RWPE1 (cell line): ENCODE measurements at regions not wholly inside any gene's neighbourhood (a gene's known extent, or its start where the extent isn't known, plus 50 kb on each side); places are given as distances from the start of the nearest gene placed in this dataset.

ENCODE experiments used
- CTCF ChIA-PET: fragments of 350-600 bp; sonication (Branson Sonifier 250); formaldehyde crosslinking; extraction: SDS; loops from one replicate; lab custom pipeline; 2021; lab: Yijun Ruan, JAX
- POLR2A ChIA-PET: fragments of 400-600 bp; formaldehyde crosslinking; extraction: SDS; loops from one replicate; lab custom pipeline; 2020; ENCODE audit warnings: antibody characterized with exemption; ENCODE audit not compliant: low non-redundant PET; lab: Yijun Ruan, JAX
- DNase-seq: peaks from one replicate; pipeline ENCODE4 v3.0.0; 2012; ENCODE audit warnings: low spot score
- H3K27ac ChIP-seq: fragments of 450-650 bp; 2 replicates; pipeline ENCODE4 v1.5.1; 2017
- CTCF ChIP-seq: fragments of 450-650 bp; conservative IDR thresholded peaks from 2 replicates; pipeline ENCODE4 v1.5.1; 2017; ENCODE audit warnings: low read depth, mild to moderate bottlenecking

GRCh38 chr3:168974617-168975403, 688.7 kb downstream of the MECOM start:
- POLR2A ChIA-PET: no interaction called here
- DNase-seq: no peak
- no peak overlapping the region for H3K27ac ChIP-seq
- TF ChIP-seq CTCF: no peak
- CTCF ChIA-PET: interaction anchor here (2.5 kb wide), 1 partner anchor 23 kb away, joined by 5 read pairs; no protein-coding TSS in a partner anchor

- no peak overlapping the region for H3K27ac ChIP-seq
- DNase-seq: no peak
- TF ChIP-seq CTCF: no peak
- ChIA-PET CTCF (interaction anchor here (2.5 kb wide), 1 partner anchor 22 kb away, joined by 5 read pairs; no protein-coding TSS in a partner anchor), POLR2A (no interaction called here)
These were observed 689.6 kb downstream of the MECOM start for GRCh38 chr3:168973897-168974296.

GRCh38 chr3:168973206-168973605, 690.3 kb downstream of the MECOM start:
- ChIA-PET CTCF (interaction anchor here (1.2 kb wide), 1 partner anchor 9 kb away, joined by 3 read pairs; no protein-coding TSS in a partner anchor), POLR2A (no interaction called here)
- H3K27ac ChIP-seq: no peak overlapping the region
- no peak for DNase-seq
- no peak for TF ChIP-seq CTCF

GRCh38 chr3:168968609-168969008, 694.9 kb downstream of the MECOM start:
- ChIA-PET CTCF (no interaction called here), POLR2A (no interaction called here)
- no peak for DNase-seq
- no peak overlapping the region for H3K27ac ChIP-seq
- TF ChIP-seq CTCF: no peak

GRCh38 chr3:168964736-168965135, 698.8 kb downstream of the MECOM start:
- ChIA-PET CTCF (no interaction called here), POLR2A (no interaction called here)
- no peak for TF ChIP-seq CTCF
- H3K27ac ChIP-seq: no peak overlapping the region
- DNase-seq: no peak

- ChIA-PET CTCF (interaction anchor here (0.6 kb wide), 1 partner anchor 300 kb away, joined by 3 read pairs; no protein-coding TSS in a partner anchor), POLR2A (no interaction called here)
- TF ChIP-seq CTCF: no peak
- no peak overlapping the region for H3K27ac ChIP-seq
- no peak for DNase-seq
These were observed 702.2 kb downstream of the MECOM start for GRCh38 chr3:168961271-168961670.
